ENCODE measurements at regions not wholly inside any gene's neighbourhood (a gene's known extent, or its start where the extent isn't known, plus 50 kb on each side); places are given as distances from the start of the nearest gene placed in this dataset.

DNA sequence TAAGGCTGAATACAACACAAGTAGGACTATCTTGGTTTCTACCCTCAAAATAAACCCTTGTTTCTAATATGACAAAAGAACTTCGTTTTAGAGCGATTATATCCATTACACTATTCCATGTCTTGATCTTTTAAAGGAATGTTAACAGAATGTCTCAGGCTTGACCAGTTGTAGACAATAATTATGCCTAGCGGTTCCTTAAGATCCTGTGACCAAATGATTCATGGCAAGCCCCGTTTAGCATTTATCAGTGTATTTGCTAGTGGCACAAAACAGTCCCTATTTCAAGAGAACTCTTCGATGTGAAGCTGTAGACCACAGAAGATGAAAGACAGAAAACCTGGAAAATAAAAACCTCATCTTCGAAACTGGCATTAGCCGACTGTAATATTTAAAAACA is 200.9 kb upstream of the SOX9 start:
- no peak overlapping the region for H3K4me3 Mint-ChIP-seq
- POLR2A ChIA-PET, result no interaction called here

DNA sequence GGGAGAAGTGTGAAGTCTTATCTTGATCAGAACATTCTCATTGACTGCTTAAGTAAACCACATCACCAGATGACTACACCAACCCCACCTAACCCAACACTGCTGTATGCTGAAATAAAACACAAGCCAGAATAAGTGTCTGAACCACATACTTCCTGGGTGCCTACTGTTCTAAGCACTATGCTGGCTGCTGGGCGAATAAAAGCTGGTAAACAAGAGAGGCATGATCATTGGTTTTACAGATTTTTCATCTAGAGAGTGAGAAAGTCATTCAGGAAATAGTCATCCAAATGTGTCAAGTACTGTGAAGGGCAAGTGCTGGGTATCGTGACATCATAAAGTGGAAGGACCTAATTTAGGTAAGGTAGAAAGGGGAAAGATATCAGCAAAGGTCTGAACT is 199.0 kb upstream of the SOX9 start:
- POLR2A ChIA-PET, result no interaction called here
- CTCF ChIA-PET, result no interaction called here
- DNase-seq, result no peak
- peaks cover 5% of the 10 kb centered on the region for H3K4me1 Mint-ChIP-seq
- no peak overlapping the region for H3K4me3 Mint-ChIP-seq
- H3K27ac Mint-ChIP-seq, result no peak overlapping the region
- peaks cover 10% of the 10 kb centered on the region for H3K9me3 Mint-ChIP-seq
- H3K36me3 Mint-ChIP-seq (ENCODE audit: low read depth), result no peaks in the 10 kb centered on the region
- no peaks in the 10 kb centered on the region for H3K27me3 Mint-ChIP-seq

More for the DNA sequence above, 200.9 kb upstream of the SOX9 start:
- Mint-ChIP-seq H3K27me3 (no peaks in the 10 kb centered on the region), H3K27ac (no peak overlapping the region), H3K9me3 (peaks cover 13% of the 10 kb centered on the region), H3K4me1 (peaks cover 5% of the 10 kb centered on the region), H3K36me3 (ENCODE audit: low read depth) (no peaks in the 10 kb centered on the region)
- CTCF ChIA-PET, result no interaction called here
- no peak for DNase-seq

DNA sequence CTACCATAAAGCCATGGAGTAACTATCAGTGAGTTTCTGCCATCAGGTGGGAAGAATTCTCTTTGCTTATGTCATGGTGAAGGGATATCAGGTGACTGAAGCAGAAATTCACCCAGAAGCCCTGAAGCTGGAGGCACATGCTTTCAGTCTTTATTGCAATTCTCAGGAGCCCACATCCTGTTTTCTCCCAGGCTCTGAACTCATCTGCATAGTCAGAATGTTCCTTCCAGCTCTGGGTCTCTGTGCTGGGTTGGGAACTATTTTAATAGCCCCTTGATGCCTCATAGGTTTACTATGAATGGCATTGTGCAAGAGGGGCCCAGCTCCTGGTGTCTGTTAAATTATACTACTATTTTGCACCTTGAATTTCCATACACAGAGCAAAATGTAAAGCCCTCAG is 198.4 kb upstream of the SOX9 start:
- ChIA-PET POLR2A (no interaction called here), CTCF (no interaction called here)
- no peak for DNase-seq
- H3K27me3 Mint-ChIP-seq, result no peaks in the 10 kb centered on the region
- H3K4me3 Mint-ChIP-seq, result no peak overlapping the region
- H3K4me1 Mint-ChIP-seq, result peaks cover 5% of the 10 kb centered on the region
- no peaks in the 10 kb centered on the region for H3K36me3 Mint-ChIP-seq (ENCODE audit: low read depth)
- H3K27ac Mint-ChIP-seq, result no peak overlapping the region
- peaks cover 10% of the 10 kb centered on the region for H3K9me3 Mint-ChIP-seq

DNA sequence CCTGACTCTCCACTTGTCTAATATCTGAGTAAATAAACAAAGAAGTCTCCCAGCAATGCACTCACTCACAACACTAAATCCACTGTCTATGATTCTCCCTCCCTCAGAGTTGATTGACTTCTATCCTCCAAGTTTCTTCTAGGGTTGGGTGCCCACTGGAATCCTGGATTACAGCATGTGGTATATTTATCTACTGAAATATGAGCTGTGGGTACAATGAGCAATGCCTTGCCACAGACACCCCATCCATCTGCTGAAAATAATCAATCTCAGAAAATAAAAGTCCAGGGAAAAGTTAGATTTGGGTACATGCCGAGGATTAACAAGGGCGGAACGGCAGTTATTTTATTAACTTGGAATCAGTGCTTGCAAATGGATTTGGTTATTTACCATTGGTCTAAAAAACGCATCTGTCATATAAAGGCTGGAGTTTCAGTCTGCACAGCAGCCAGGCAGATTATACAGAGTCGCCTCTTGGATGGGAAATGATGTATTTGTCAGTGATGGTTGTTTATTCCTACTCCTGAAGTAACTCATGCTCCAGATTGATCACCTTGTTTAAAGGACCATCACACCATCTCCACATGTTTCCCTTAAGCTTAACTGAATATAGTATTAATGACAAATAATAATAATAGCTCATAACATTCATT is 193.9 kb upstream of the SOX9 start:
- no peaks in the 10 kb centered on the region for H3K27me3 Mint-ChIP-seq
- no peaks in the 10 kb centered on the region for H3K36me3 Mint-ChIP-seq (ENCODE audit: low read depth)
- CTCF ChIA-PET, result no interaction called here
- peaks cover 2% of the 10 kb centered on the region for H3K4me1 Mint-ChIP-seq
- H3K27ac Mint-ChIP-seq, result no peak overlapping the region
- DNase-seq, result no peak
- POLR2A ChIA-PET, result no interaction called here
- no peak overlapping the region for H3K4me3 Mint-ChIP-seq
- H3K9me3 Mint-ChIP-seq, result peaks cover 10% of the 10 kb centered on the region

DNA sequence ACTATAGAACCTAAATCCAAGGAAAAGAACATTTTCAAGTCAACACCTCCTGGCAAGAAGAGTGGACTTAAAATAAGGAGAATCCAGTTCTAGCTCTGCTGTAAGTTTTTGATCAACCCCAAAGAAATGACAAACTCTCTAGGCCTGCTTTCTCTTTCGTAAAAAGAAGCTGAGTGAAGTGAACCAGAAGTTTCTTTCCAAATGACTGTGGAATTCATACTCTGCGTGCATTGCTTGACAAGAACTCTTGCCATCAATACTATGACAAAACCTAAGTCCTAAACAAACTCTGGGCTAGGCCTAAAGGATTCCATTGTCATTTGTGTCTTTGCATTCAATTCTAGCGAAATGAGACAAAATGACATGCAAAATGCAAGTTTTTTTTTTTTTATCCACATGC is 187.5 kb upstream of the SOX9 start:
- ChIA-PET POLR2A (no interaction called here), CTCF (no interaction called here)
- H3K9me3 Mint-ChIP-seq, result peaks cover 5% of the 10 kb centered on the region
- H3K36me3 Mint-ChIP-seq (ENCODE audit: low read depth), result no peaks in the 10 kb centered on the region
- H3K27ac Mint-ChIP-seq, result no peak overlapping the region
- no peaks in the 10 kb centered on the region for H3K4me1 Mint-ChIP-seq
- DNase-seq, result no peak
- H3K27me3 Mint-ChIP-seq, result no peaks in the 10 kb centered on the region
- H3K4me3 Mint-ChIP-seq, result no peak overlapping the region

DNA sequence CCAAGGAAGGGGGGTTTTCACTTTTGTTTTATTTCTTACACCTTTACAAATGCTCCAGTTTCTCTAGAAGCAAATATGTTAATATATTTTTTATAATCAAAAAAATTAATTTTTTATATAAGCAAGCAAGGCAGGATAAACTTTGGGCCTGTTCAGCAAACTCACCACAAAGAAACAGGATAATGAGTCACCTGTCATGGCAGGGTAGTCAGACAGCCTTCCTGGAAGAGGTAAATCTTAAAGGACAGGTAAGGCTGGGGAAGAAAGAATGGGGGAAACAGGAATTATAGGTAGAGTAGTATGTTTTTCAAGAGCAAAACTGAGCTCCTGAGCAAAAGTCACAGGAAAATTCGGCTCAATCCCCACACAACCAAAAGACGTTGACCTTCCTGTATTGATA is 186.3 kb upstream of the SOX9 start:
- Mint-ChIP-seq H3K27me3 (no peaks in the 10 kb centered on the region), H3K27ac (no peak overlapping the region), H3K4me3 (no peak overlapping the region), H3K4me1 (no peaks in the 10 kb centered on the region), H3K36me3 (ENCODE audit: low read depth) (no peaks in the 10 kb centered on the region), H3K9me3 (peaks cover 5% of the 10 kb centered on the region)
- no peak for DNase-seq
- POLR2A ChIA-PET, result no interaction called here
- CTCF ChIA-PET, result no interaction called here

DNA sequence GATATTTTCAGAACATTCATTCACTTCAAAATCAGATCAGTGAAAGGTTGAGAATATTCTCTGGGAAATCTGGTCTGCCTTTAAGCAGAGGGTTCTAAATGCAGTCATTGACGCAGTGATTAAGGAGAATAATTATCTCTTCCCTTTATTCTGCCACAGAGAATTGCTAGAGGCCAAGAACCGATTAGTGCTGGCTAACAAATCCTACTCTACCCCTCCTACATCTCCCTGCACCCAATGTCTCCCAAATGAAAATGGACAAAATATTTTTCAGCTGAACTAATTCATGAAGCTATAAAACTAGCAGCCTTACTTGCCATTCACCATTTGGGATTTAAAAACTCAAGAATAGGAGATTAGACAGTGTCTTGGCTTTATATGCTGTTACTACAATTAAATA is 185.5 kb upstream of the SOX9 start:
- H3K36me3 Mint-ChIP-seq (ENCODE audit: low read depth), result no peaks in the 10 kb centered on the region
- no peaks in the 10 kb centered on the region for H3K4me1 Mint-ChIP-seq
- DNase-seq, result no peak
- H3K27me3 Mint-ChIP-seq, result no peaks in the 10 kb centered on the region
- H3K9me3 Mint-ChIP-seq, result peaks cover 5% of the 10 kb centered on the region
- H3K4me3 Mint-ChIP-seq, result no peak overlapping the region
- no peak overlapping the region for H3K27ac Mint-ChIP-seq
- POLR2A ChIA-PET, result no interaction called here
- CTCF ChIA-PET, result no interaction called here

DNA sequence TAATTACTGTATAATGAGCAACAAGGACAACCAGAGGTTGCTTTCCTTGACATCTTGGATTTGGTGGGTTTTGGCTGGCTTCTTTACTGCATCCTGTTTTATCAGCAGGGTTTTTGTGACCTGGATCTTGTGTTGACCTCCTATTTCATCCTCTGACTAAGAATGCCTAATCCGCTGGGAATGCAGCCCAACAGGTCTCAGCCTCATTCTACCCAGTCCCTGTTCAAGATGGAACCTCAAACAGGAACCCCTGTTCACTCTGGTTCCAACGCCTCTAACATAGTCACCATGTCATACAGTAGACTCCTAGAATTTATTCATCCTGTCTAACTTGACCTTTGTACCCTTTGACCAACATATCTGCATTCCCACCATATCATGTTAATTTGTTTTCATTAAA is 183.8 kb upstream of the SOX9 start:
- H3K27me3 Mint-ChIP-seq, result no peaks in the 10 kb centered on the region
- no peak for DNase-seq
- peaks cover 2% of the 10 kb centered on the region for H3K9me3 Mint-ChIP-seq
- POLR2A ChIA-PET, result no interaction called here
- no peaks in the 10 kb centered on the region for H3K4me1 Mint-ChIP-seq
- no peak overlapping the region for H3K27ac Mint-ChIP-seq
- CTCF ChIA-PET, result no interaction called here
- no peaks in the 10 kb centered on the region for H3K36me3 Mint-ChIP-seq (ENCODE audit: low read depth)
- H3K4me3 Mint-ChIP-seq, result no peak overlapping the region

DNA sequence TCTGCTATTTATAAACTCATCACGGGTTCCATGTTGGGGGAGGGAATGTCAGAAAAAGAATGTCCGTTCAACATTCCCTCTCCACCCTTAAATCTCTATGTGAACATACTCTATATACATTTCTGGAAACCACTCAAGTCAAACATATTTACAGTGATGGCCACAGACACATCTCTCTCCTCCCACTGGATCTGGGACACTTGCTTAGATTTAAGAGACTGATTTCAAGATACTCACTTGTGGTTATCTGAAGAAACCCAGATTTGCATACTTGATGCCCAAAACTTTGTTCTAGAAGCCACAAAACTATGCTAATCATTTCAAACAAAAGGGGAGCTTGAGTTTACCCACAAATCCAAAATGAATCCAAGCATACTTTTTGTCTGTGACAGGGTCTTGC is 182.9 kb upstream of the SOX9 start:
- no peaks in the 10 kb centered on the region for H3K27me3 Mint-ChIP-seq
- no peaks in the 10 kb centered on the region for H3K36me3 Mint-ChIP-seq (ENCODE audit: low read depth)
- no peak overlapping the region for H3K27ac Mint-ChIP-seq
- no peak for DNase-seq
- CTCF ChIA-PET, result no interaction called here
- H3K4me1 Mint-ChIP-seq, result no peaks in the 10 kb centered on the region
- peaks cover 2% of the 10 kb centered on the region for H3K9me3 Mint-ChIP-seq
- no peak overlapping the region for H3K4me3 Mint-ChIP-seq
- POLR2A ChIA-PET, result no interaction called here

DNA sequence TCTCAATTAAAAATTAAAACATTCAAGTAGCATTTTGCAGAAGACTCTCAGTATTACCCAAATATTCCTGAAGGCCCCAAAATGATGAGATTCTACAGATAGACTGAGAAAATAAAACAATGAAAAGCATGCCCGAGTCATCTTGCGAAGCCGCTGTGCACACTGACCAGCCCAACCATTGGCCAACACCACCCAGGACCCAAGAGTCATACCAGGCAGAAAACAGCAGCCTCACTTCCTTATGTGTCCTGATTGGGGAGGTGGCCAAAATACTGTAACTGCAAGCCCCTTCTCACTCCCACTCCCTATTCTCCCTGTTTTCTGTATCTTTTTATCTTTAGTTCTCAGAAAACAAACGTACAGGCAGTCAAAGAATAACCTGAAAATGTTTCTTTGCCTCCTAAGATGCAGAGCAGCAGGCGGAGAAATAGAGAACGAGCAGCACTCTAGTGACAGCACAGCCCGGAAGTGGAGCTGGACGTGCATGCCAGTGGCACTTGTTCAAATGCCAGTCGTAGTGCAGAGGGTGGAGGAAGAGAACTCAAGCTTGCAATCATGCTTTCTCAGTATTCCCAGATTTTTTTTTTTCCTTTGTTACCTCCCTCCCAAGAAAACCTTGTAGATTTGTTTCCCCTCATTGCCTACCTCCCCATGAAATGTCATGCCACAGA is 182.3 kb upstream of the SOX9 start:
- no peak overlapping the region for H3K4me3 Mint-ChIP-seq
- ChIA-PET CTCF (no interaction called here), POLR2A (no interaction called here)

DNA sequence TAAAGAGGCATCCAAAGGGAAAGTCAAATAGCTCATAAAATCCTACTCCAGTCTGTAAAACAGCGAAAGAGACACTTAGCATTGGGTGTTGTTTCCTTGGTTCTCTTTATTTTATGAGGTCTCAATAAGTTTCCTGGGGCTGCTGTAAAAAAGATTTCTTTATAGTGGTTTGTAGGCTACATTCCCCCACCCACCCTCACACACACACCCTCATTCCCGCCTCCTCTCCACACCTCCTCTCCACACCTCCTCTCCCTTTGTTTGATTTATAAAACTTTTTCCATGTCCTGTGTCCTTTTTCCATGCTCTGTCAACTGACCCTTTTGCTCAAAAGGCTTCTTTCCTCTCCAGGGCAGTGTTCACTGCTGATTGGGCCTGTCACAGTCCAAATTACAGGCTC is 178.9 kb upstream of the SOX9 start:
- ChIA-PET CTCF (no interaction called here), POLR2A (no interaction called here)
- H3K9me3 Mint-ChIP-seq, result peaks cover 8% of the 10 kb centered on the region

More for the DNA sequence above, 182.3 kb upstream of the SOX9 start:
- Mint-ChIP-seq H3K36me3 (ENCODE audit: low read depth) (no peaks in the 10 kb centered on the region), H3K27ac (no peak overlapping the region), H3K4me1 (no peaks in the 10 kb centered on the region), H3K27me3 (no peaks in the 10 kb centered on the region), H3K9me3 (peaks cover 2% of the 10 kb centered on the region)
- DNase-seq, result no peak

DNA sequence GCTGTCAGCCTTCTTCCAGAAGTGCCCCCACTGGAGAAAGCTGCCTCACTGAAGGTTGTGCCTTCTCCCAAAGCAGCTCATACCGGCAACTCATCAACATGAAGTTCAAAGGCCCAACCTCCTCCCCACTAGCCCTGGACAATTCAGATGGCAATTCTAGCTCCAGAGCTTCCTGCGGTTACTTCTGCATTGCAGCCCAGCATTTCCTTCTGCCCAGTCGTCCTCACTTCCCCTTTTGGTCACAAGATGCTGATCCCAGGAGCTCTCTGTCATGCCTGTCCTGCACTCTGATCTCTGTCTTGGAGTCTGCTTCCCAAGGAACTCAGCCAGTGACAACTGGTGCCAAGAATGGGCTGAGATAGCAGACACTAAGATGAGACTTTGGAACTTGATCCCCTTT is 178.2 kb upstream of the SOX9 start:
- CTCF ChIA-PET, result no interaction called here
- Mint-ChIP-seq H3K27ac (no peak overlapping the region), H3K9me3 (peaks cover 8% of the 10 kb centered on the region), H3K4me1 (no peaks in the 10 kb centered on the region), H3K36me3 (ENCODE audit: low read depth) (no peaks in the 10 kb centered on the region), H3K4me3 (no peak overlapping the region), H3K27me3 (no peaks in the 10 kb centered on the region)
- DNase-seq, result no peak
- POLR2A ChIA-PET, result no interaction called here

More for the DNA sequence above, 178.9 kb upstream of the SOX9 start:
- Mint-ChIP-seq H3K4me3 (no peak overlapping the region), H3K27me3 (no peaks in the 10 kb centered on the region), H3K4me1 (no peaks in the 10 kb centered on the region), H3K27ac (no peak overlapping the region), H3K36me3 (ENCODE audit: low read depth) (no peaks in the 10 kb centered on the region)
- DNase-seq, result no peak

DNA sequence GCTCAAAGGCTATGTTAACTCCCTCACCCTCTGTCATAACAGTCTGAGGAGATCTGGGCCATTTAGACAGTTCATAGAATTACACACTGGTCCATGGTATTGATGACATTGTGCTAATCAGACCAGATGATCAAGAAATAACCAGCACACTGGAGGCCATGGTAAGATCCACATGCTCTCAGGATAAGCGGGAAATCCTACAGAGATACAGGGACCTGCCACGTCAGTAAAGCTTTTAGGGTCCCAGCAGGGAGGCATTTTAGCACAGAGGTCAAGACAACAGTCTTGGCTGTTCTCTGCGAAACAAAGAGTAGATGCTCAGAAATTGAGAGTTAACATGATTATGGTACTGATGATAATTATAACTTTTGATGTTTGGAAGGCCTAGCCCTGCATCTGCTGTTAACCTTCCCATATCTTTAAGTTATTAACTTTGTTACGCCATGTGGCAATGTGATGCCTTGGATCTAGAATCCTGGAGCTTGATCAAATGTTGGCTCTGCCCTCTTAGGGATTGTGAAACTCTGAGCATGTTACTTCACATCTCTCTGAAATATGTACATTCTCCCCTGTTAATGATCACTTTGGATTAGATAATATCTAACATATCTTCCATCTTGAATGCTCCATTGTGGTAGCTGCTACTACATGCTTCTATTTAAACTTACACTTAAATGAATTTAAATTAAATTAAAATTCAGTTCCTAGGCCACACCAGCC is 172.0 kb upstream of the SOX9 start:
- peaks cover 6% of the 10 kb centered on the region for H3K9me3 Mint-ChIP-seq
- CTCF ChIA-PET, result no interaction called here
- POLR2A ChIA-PET, result no interaction called here
- H3K4me1 Mint-ChIP-seq, result no peaks in the 10 kb centered on the region
- no peaks in the 10 kb centered on the region for H3K27me3 Mint-ChIP-seq
- no peak for DNase-seq
- no peak overlapping the region for H3K4me3 Mint-ChIP-seq
- H3K27ac Mint-ChIP-seq, result no peak overlapping the region
- H3K36me3 Mint-ChIP-seq (ENCODE audit: low read depth), result no peaks in the 10 kb centered on the region

DNA sequence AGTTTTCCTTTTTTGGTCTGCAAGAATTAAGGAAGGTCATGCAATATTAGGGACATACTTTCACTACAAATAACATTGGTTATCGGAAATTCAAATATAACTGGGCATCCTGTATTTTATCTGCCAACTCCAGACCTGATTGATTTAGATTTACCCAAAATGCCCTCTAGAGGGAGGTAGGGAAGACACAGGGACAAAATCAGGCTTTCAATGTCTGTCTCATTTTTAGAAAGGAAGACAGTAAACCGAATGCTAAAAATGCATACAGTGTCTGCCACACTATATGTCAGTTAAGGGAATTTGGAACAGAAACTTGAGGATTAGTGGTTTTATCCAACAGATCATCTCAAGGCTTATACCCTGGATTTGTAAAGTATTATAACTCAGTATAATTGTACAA is 161.7 kb upstream of the SOX9 start:
- H3K4me1 Mint-ChIP-seq, result no peaks in the 10 kb centered on the region
- ChIA-PET CTCF (no interaction called here), POLR2A (no interaction called here)
- H3K9me3 Mint-ChIP-seq, result peaks cover 7% of the 10 kb centered on the region
- no peaks in the 10 kb centered on the region for H3K27me3 Mint-ChIP-seq
- H3K4me3 Mint-ChIP-seq, result no peak overlapping the region
- no peak overlapping the region for H3K27ac Mint-ChIP-seq
- DNase-seq, result no peak
- no peaks in the 10 kb centered on the region for H3K36me3 Mint-ChIP-seq (ENCODE audit: low read depth)
